Adrenal gland (tissue), 9 donors: ENCODE measurements at regions not wholly inside any gene's neighbourhood (a gene's known extent, or its start where the extent isn't known, plus 50 kb on each side); places are given as distances from the start of the nearest gene placed in this dataset.
"Not testable (repeated sequence)": the region's sequence is repeated elsewhere in the genome, so short reads cannot be mapped to it uniquely, and the experiment has no call there.

Source experiments
- DNase-seq, 7 donors: peaks; one replicate each; pipeline ENCODE4 v3.0.0-alpha.2; 2019 to 2020
- H3K27ac ChIP-seq, 5 donors: fragments of 200-600 bp; sonication (generic) in 4 of 5; 1 replicate in 3 of 5; 2 replicates in 2 of 5; pipeline versions ENCODE4 v1.5.1 to v1.8.0; 2016 to 2020; ENCODE audit warnings: mild to moderate bottlenecking in 1 of 5
- H3K27me3 ChIP-seq: fragments of 200-600 bp; 2 replicates; pipeline ENCODE4 v1.8.0; 2021
- H3K36me3 ChIP-seq, 2 donors: fragments of 200-600 bp; replicated peaks in 1 of 2; 1 replicate in 1 of 2; 2 replicates in 1 of 2; pipeline versions ENCODE4 v1.5.1 to v1.8.0; 2018 to 2022
- H3K4me1 ChIP-seq, 2 donors: fragments of 200-600 bp; replicated peaks in 1 of 2; 1 replicate in 1 of 2; 2 replicates in 1 of 2; pipeline versions ENCODE4 v1.5.1 to v1.8.0; 2018 to 2021
- H3K4me3 ChIP-seq, 4 donors: fragments of 200-600 bp; sonication (generic) in 3 of 4; one replicate each; pipeline ENCODE4 v1.5.1; 2016 to 2018
- H3K9me3 ChIP-seq, 3 donors: fragments of 200-600 bp; sonication (generic) in 1 of 3; replicated peaks in 1 of 3; 1 replicate in 2 of 3; 2 replicates in 1 of 3; pipeline versions ENCODE4 v1.5.1 to v1.8.0; 2016 to 2021
- CTCF ChIP-seq, 6 experiments: fragments of 450-650 bp in 4 of 6; fragments of 200-600 bp in 2 of 6; sonication (generic) in 1 of 6; IDR thresholded peaks; 1 replicate in 5 of 6; 2 replicates in 1 of 6; pipeline versions ENCODE4 v1.5.1 to v1.8.0; 2016 to 2021; ENCODE audit warnings: antibody characterized with exemption in 6 of 6, mild to moderate bottlenecking in 2 of 6, moderate library complexity in 1 of 6
- POLR2A ChIP-seq, 2 donors: fragments of 450-650 bp; IDR thresholded peaks; one replicate each; pipeline ENCODE4 v1.6.1; 2017; ENCODE audit warnings: antibody characterized with exemption in 2 of 2, mild to moderate bottlenecking in 2 of 2, moderate library complexity in 1 of 2
- WGBS, 4 donors: extraction: QIAGEN DNeasy Blood & Tissue Kit in 2 of 4; methylation state at CpG; one replicate each; pipeline versions ENCODE4 v1.1.5 to v1.1.7; 2013 to 2017; 5-methylcytosine and 5-hydroxymethylcytosine counted together
- intact Hi-C, 2 donors: fragments of 100-400 bp; cut with DNase I; formaldehyde crosslinking; loops; one replicate each; pipeline versions ENCODE4 v1.14.1 to v1.15.0; 2022 to 2023
- donor health status: healthy with polysubstance abuse.
- donor health status: Bipolar disorder and iron deficiency.
- donor health status: DM: yes; HTN: yes; CAD: no.
- donor health status: DM: no; HTN: no; CAD: no.
- donor health status: DM: no; HTN: no; CAD: no.

DNA sequence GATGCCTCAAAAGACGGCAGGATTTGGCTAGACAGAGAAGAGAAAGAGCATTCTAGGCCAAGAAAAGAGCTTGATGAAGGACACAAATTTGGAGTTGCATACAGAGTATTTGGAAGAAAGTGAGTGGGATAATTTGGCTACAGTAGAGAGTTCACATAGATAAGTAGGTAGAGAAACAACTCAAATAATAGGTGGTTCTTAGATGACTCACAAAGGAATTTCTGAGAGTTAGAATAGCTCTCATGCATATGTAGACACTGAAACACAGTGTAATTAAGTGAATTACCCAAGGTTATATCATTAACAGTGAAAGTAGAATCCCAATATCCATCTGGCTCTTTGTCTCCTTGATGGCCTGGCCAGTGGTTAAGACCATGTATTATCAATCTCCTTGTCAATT is 228.6 kb upstream of the DDI1 start:
- Histone ChIP-seq H3K4me3 (no peak overlapping the region), H3K36me3 (no peaks in the 10 kb centered on the region), H3K4me1 (peaks cover 0 to 9% of the 10 kb centered on the region in 2 donors), H3K27me3 (no peaks in the 10 kb centered on the region), H3K9me3 (no peaks in the 10 kb centered on the region), H3K27ac (no peak overlapping the region)
- no peak for DNase-seq
- no peak for TF ChIP-seq POLR2A (IDR thresholded peaks at IDR 0.05)
- TF ChIP-seq CTCF (IDR thresholded peaks at IDR 0.05): no peak
- 37 to 47% (median 43%) methylated on average over 1 of the region's 1 CpG for WGBS, 4 donors
- intact Hi-C loops: no loop called here

- no peaks in the 10 kb centered on the region for H3K36me3 ChIP-seq
- no peaks in the 10 kb centered on the region for H3K9me3 ChIP-seq
- H3K4me1 ChIP-seq: peaks cover 0 to 9% of the 10 kb centered on the region in 2 donors
- no peak overlapping the region for H3K27ac ChIP-seq
- TF ChIP-seq CTCF (IDR thresholded peaks at IDR 0.05) (no peak), POLR2A (IDR thresholded peaks at IDR 0.05) (no peak)
- no peaks in the 10 kb centered on the region for H3K27me3 ChIP-seq
- H3K4me3 ChIP-seq: no peak overlapping the region
- no peak for DNase-seq
- intact Hi-C loops: no loop called here
- WGBS, 4 donors: 94 to 98% (median 97%) methylated on average over 3 of the region's 3 CpGs
Observed at GRCh38 chr11:103808252-103808651, 228.2 kb upstream of the DDI1 start.

DNA sequence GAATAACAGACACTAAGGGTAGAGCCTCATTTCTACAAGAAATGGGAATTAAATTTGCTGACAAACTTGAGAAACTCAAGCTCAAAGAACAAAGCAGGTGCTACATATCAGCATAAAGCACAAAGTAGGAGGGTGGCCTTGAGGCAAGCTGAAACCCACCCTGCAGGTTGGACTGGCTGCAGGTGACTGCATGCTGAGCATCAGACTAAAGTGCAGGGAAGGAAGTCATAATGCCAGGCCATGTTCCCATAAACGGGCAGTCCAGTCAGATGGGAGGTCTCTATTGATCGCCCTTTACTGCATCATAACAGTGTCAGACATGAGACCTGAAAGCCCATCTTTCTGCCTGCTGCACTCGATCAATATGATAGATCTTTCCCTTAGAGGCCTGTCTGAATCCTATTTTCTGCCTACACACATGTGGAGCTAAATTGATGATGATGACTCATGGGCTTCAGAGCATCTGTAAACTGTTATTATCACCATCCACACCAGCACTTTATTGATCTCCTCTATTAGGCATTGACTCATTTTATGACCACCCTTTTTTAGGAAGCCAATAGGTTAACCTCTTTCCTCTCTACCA is 224.5 kb upstream of the DDI1 start:
- Histone ChIP-seq H3K36me3 (no peaks in the 10 kb centered on the region), H3K27ac (no peak overlapping the region), H3K4me3 (no peak overlapping the region), H3K27me3 (no peaks in the 10 kb centered on the region), H3K4me1 (no peaks in the 10 kb centered on the region), H3K9me3 (no peaks in the 10 kb centered on the region)
- no peak for DNase-seq
- TF ChIP-seq POLR2A (IDR thresholded peaks at IDR 0.05) (no peak), CTCF (IDR thresholded peaks at IDR 0.05) (no peak)
- 89 to 98% (median 92%) methylated on average over 3 of the region's 3 CpGs for WGBS, 4 donors
- intact Hi-C loops: no loop called here

GRCh38 chr11:103812680-103813079 is 223.8 kb upstream of the DDI1 start:
- Histone ChIP-seq H3K9me3 (no peaks in the 10 kb centered on the region), H3K4me3 (no peak overlapping the region), H3K36me3 (no peaks in the 10 kb centered on the region), H3K27ac (no peak overlapping the region), H3K27me3 (no peaks in the 10 kb centered on the region), H3K4me1 (no peaks in the 10 kb centered on the region)
- DNase-seq: no peak
- TF ChIP-seq CTCF (IDR thresholded peaks at IDR 0.05) (no peak), POLR2A (IDR thresholded peaks at IDR 0.05) (no peak)
- intact Hi-C loops: no loop called here
- WGBS, 4 donors: 74 to 87% (median 79%) methylated on average over 3 of the region's 3 CpGs

DNA sequence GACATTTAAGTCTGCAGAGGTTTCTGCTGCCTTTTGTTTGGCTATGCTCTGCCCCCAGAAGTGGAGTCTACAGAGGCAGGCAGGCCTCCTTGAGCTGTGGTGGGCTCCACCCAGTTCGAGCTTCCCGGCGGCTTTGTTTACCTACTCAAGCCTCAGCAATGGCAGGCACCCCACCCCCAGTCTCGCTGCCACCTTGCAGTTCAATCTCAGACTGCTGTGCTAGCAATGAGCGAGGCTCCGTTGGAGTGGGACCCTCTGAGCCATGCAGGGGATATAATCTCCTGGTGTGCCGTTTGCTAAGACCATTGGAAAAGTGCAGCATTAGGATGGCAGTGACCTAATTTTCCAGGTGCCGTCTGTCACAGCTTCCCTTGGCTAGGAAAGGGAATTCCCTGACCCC is 216.1 kb upstream of the DDI1 start:
- H3K4me1 ChIP-seq, DNase-seq, H3K36me3 ChIP-seq, H3K27ac ChIP-seq, H3K4me3 ChIP-seq, H3K27me3 ChIP-seq, intact Hi-C loops, H3K9me3 ChIP-seq: not testable (repeated sequence)
- whole genome bisulfite sequencing, 4 donors: 83 to 94% (median 86%) methylated on average over 4 to 8 of the region's 8 CpGs
